ENCODE measurements at regions not wholly inside any gene's neighbourhood (a gene's known extent, or its start where the extent isn't known, plus 50 kb on each side); places are given as distances from the start of the nearest gene placed in this dataset.

DNA sequence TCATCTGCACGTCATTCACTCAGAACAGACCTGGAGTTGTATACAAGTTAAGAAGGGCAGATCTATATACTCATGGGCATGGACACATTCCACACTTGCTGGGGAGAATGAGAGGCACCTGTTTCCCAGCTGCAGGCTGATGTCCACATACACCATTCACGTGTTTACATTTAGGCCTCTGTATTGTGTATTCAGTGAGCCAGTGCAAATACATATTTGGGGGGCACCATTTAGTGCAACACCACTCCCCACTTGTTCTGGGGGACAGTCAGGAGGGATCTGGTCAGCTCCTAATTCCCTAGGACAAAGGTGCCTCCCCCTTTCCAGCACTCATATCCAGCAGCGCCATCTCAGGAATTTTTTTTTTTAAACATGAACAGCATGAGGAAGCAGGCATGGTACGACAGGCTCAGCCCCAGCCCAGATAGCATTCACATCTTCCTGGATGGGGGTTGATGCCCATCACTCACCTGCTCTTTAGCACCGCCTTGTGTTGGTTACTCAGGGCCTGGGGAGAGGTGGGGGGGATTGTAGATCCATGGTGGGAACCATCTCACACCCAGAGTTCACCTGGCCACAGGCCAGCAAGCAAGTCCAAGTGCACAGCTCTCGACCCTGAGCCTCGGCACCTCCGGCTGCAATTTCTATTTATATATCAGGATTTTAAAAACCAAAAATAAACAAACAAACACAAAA is 56.9 kb upstream of the ZNF254 start (continued):
- TF ChIP-seq, protein P1, sequence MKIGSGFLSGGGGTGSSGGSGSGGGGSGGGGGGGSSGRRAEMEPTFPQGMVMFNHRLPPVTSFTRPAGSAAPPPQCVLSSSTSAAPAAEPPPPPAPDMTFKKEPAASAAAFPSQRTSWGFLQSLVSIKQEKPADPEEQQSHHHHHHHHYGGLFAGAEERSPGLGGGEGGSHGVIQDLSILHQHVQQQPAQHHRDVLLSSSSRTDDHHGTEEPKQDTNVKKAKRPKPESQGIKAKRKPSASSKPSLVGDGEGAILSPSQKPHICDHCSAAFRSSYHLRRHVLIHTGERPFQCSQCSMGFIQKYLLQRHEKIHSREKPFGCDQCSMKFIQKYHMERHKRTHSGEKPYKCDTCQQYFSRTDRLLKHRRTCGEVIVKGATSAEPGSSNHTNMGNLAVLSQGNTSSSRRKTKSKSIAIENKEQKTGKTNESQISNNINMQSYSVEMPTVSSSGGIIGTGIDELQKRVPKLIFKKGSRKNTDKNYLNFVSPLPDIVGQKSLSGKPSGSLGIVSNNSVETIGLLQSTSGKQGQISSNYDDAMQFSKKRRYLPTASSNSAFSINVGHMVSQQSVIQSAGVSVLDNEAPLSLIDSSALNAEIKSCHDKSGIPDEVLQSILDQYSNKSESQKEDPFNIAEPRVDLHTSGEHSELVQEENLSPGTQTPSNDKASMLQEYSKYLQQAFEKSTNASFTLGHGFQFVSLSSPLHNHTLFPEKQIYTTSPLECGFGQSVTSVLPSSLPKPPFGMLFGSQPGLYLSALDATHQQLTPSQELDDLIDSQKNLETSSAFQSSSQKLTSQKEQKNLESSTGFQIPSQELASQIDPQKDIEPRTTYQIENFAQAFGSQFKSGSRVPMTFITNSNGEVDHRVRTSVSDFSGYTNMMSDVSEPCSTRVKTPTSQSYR (CRISPR knock-in tag; IDR thresholded peaks at IDR 0.05) = no peak
- TF ChIP-seq, protein P2, sequence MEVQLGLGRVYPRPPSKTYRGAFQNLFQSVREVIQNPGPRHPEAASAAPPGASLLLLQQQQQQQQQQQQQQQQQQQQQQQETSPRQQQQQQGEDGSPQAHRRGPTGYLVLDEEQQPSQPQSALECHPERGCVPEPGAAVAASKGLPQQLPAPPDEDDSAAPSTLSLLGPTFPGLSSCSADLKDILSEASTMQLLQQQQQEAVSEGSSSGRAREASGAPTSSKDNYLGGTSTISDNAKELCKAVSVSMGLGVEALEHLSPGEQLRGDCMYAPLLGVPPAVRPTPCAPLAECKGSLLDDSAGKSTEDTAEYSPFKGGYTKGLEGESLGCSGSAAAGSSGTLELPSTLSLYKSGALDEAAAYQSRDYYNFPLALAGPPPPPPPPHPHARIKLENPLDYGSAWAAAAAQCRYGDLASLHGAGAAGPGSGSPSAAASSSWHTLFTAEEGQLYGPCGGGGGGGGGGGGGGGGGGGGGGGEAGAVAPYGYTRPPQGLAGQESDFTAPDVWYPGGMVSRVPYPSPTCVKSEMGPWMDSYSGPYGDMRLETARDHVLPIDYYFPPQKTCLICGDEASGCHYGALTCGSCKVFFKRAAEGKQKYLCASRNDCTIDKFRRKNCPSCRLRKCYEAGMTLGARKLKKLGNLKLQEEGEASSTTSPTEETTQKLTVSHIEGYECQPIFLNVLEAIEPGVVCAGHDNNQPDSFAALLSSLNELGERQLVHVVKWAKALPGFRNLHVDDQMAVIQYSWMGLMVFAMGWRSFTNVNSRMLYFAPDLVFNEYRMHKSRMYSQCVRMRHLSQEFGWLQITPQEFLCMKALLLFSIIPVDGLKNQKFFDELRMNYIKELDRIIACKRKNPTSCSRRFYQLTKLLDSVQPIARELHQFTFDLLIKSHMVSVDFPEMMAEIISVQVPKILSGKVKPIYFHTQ (CRISPR knock-in tag; IDR thresholded peaks at IDR 0.05) = no peak
- TF ChIP-seq CREM (CRISPR knock-in tag; IDR thresholded peaks at IDR 0.05) (no peak), ZBTB21 (CRISPR knock-in tag; IDR thresholded peaks at IDR 0.05; ENCODE audit: borderline replicate concordance) (no peak), SMAD4 (CRISPR knock-in tag; IDR thresholded peaks at IDR 0.05) (no peak), NR2C2 (CRISPR knock-in tag; IDR thresholded peaks at IDR 0.05) (no peak), ATF1 (CRISPR knock-in tag; IDR thresholded peaks at IDR 0.05) (no peak), TP53 (CRISPR knock-in tag; IDR thresholded peaks at IDR 0.05) (no peak)
- TF ChIP-seq, protein P3, sequence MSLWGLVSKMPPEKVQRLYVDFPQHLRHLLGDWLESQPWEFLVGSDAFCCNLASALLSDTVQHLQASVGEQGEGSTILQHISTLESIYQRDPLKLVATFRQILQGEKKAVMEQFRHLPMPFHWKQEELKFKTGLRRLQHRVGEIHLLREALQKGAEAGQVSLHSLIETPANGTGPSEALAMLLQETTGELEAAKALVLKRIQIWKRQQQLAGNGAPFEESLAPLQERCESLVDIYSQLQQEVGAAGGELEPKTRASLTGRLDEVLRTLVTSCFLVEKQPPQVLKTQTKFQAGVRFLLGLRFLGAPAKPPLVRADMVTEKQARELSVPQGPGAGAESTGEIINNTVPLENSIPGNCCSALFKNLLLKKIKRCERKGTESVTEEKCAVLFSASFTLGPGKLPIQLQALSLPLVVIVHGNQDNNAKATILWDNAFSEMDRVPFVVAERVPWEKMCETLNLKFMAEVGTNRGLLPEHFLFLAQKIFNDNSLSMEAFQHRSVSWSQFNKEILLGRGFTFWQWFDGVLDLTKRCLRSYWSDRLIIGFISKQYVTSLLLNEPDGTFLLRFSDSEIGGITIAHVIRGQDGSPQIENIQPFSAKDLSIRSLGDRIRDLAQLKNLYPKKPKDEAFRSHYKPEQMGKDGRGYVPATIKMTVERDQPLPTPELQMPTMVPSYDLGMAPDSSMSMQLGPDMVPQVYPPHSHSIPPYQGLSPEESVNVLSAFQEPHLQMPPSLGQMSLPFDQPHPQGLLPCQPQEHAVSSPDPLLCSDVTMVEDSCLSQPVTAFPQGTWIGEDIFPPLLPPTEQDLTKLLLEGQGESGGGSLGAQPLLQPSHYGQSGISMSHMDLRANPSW (CRISPR knock-in tag; conservative IDR thresholded peaks at IDR 0.05; ENCODE audit: low read depth) = no peak
- TF ChIP-seq, protein P4, sequence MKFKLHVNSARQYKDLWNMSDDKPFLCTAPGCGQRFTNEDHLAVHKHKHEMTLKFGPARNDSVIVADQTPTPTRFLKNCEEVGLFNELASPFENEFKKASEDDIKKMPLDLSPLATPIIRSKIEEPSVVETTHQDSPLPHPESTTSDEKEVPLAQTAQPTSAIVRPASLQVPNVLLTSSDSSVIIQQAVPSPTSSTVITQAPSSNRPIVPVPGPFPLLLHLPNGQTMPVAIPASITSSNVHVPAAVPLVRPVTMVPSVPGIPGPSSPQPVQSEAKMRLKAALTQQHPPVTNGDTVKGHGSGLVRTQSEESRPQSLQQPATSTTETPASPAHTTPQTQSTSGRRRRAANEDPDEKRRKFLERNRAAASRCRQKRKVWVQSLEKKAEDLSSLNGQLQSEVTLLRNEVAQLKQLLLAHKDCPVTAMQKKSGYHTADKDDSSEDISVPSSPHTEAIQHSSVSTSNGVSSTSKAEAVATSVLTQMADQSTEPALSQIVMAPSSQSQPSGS (CRISPR knock-in tag; IDR thresholded peaks at IDR 0.05; ENCODE audit: borderline replicate concordance, low read depth) = no peak
- TF ChIP-seq, protein P5, sequence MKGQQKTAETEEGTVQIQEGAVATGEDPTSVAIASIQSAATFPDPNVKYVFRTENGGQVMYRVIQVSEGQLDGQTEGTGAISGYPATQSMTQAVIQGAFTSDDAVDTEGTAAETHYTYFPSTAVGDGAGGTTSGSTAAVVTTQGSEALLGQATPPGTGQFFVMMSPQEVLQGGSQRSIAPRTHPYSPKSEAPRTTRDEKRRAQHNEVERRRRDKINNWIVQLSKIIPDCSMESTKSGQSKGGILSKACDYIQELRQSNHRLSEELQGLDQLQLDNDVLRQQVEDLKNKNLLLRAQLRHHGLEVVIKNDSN (CRISPR knock-in tag; IDR thresholded peaks at IDR 0.05) = no peak

DNA sequence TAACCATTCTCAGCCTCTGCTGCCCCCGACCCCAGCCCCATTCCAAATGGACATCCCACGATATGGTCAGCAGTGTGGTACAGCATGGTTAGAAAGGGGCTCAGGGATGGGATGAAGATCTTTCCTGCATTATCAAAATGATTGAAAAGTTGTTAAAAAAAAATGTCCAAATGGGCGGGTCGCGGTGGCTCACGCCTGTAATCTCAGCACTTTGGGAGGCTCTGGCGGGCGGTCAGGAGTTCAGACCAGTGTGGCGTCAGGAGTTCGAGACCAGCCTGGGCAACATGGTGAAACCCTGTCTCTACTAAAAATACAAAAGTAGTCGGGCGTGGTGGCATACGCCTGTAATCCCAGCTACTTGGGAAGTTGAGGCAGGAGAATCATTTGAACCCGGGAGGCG is 54.3 kb upstream of the ZNF254 start:
- Mint-ChIP-seq H3K9me3 (peaks cover 5% of the 10 kb centered on the region; the same call in 1 of the 2 replicates), H3K27me3 (ENCODE audit: low read depth) (no peaks in the 10 kb centered on the region), H3K36me3 (peaks cover 22% of the 10 kb centered on the region), H3K4me1 (peaks cover 29% of the 10 kb centered on the region), H3K4me3 (peak overlapping the region; percentile 99), H3K27ac (peak overlapping the region; percentile 97)
- TF ChIP-seq CBFB (CRISPR knock-in tag; IDR thresholded peaks at IDR 0.05; ENCODE audit: low read depth) (no peak), ELF4 (CRISPR knock-in tag; IDR thresholded peaks at IDR 0.05; ENCODE audit: low read depth) (no peak), ZBTB21 (CRISPR knock-in tag; IDR thresholded peaks at IDR 0.05; ENCODE audit: borderline replicate concordance) (no peak)
- TF ChIP-seq, protein P6, sequence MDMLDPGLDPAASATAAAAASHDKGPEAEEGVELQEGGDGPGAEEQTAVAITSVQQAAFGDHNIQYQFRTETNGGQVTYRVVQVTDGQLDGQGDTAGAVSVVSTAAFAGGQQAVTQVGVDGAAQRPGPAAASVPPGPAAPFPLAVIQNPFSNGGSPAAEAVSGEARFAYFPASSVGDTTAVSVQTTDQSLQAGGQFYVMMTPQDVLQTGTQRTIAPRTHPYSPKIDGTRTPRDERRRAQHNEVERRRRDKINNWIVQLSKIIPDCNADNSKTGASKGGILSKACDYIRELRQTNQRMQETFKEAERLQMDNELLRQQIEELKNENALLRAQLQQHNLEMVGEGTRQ (CRISPR knock-in tag; IDR thresholded peaks at IDR 0.05) = no peak
- no peak for ATAC-seq
- ChIA-PET CTCF (interaction anchor here (1.0 to 1.3 kb wide), 2 partner anchors 15 to 54 kb away, joined by 4 read pairs; partner anchors contain the start of gene ZNF254), POLR2A (interaction anchor here (1.4 to 2.9 kb wide), 3 partner anchors 10 to 617 kb away, joined by 5 to 25 read pairs (median 6); partner anchors contain the start of gene ZNF254)
- no peak for DNase-seq (ENCODE audit: low spot score)

Data from WTC11 (cell line).